ENCODE measurements at regions not wholly inside any gene's neighbourhood (a gene's known extent, or its start where the extent isn't known, plus 50 kb on each side); places are given as distances from the start of the nearest gene placed in this dataset.

GRCh38 chr4:111501946-111502345 lies 643.3 kb upstream of the FAM241A start:
- no peak for TF ChIP-seq POLR2A (IDR thresholded peaks at IDR 0.05)
- no peak for TF ChIP-seq CTCF (IDR thresholded peaks at IDR 0.05)

Measured in right lobe of liver (tissue), 4 donors.